Smooth muscle cell (in vitro differentiated cells): ENCODE measurements at regions not wholly inside any gene's neighbourhood (a gene's known extent, or its start where the extent isn't known, plus 50 kb on each side); places are given as distances from the start of the nearest gene placed in this dataset.

ENCODE experiments used
- DNase-seq: peaks from one replicate; lab custom pipeline; 2025; ENCODE audit not compliant: unreplicated experiment; lab: John Stamatoyannopoulos, UW
- H2AFZ ChIP-seq: fragments of 200-600 bp; sonication (generic); 2 replicates; pipeline ENCODE4 v1.6.0; 2016; ENCODE audit warnings: antibody characterized with exemption, low read depth, mild to moderate bottlenecking
- H3F3A ChIP-seq: fragments of 200-600 bp; sonication (generic); 2 replicates; pipeline ENCODE4 v1.6.0; 2017; ENCODE audit warnings: antibody characterized with exemption, low read depth
- H3K27ac ChIP-seq: fragments of 200-600 bp; sonication (generic); 2 replicates; pipeline ENCODE4 v1.5.1; 2016; ENCODE audit warnings: low read depth, mild to moderate bottlenecking
- H3K27me3 ChIP-seq: fragments of 200-600 bp; sonication (generic); 2 replicates; pipeline ENCODE4 v1.6.1; 2016; ENCODE audit warnings: low read depth, mild to moderate bottlenecking
- H3K36me3 ChIP-seq: fragments of 200-600 bp; sonication (generic); 2 replicates; pipeline ENCODE4 v1.5.1; 2016; ENCODE audit warnings: low read depth
- H3K4me1 ChIP-seq: fragments of 200-600 bp; sonication (generic); 2 replicates; pipeline ENCODE4 v1.5.1; 2016; ENCODE audit warnings: low read depth
- H3K4me2 ChIP-seq: fragments of 200-600 bp; sonication (generic); 2 replicates; pipeline ENCODE4 v1.6.0; 2016; ENCODE audit warnings: mild to moderate bottlenecking
- H3K4me3 ChIP-seq: fragments of 200-600 bp; sonication (generic); 2 replicates; pipeline ENCODE4 v1.5.1; 2016; ENCODE audit warnings: mild to moderate bottlenecking
- H3K79me2 ChIP-seq: fragments of 200-600 bp; sonication (generic); 2 replicates; pipeline ENCODE4 v1.6.0; 2016; ENCODE audit warnings: low read depth, mild to moderate bottlenecking
- H3K9ac ChIP-seq: fragments of 200-600 bp; sonication (generic); 2 replicates; pipeline ENCODE4 v1.6.0; 2016; ENCODE audit warnings: low read depth
- H3K9me3 ChIP-seq: fragments of 200-600 bp; sonication (generic); replicated peaks from 2 replicates; pipeline ENCODE4 v1.5.1; 2016; ENCODE audit warnings: low read depth
- H4K20me1 ChIP-seq: fragments of 200-600 bp; sonication (generic); 2 replicates; pipeline ENCODE4 v1.6.0; 2016; ENCODE audit warnings: low read depth
- WGBS: methylation state at CpG from one replicate; pipeline ENCODE4 v1.1.7; 2016; ENCODE audit warnings: low lambda C conversion rate; 5-methylcytosine and 5-hydroxymethylcytosine counted together
- TF ChIP-seq, protein P1 (sequence below): fragments of 200-600 bp; sonication (generic); IDR thresholded peaks from 2 replicates; pipeline ENCODE4 v1.5.1; 2017; ENCODE audit warnings: borderline replicate concordance, mild to moderate bottlenecking, antibody characterized with exemption; ENCODE audit not compliant: insufficient read depth, poor library complexity, severe bottlenecking

DNA sequence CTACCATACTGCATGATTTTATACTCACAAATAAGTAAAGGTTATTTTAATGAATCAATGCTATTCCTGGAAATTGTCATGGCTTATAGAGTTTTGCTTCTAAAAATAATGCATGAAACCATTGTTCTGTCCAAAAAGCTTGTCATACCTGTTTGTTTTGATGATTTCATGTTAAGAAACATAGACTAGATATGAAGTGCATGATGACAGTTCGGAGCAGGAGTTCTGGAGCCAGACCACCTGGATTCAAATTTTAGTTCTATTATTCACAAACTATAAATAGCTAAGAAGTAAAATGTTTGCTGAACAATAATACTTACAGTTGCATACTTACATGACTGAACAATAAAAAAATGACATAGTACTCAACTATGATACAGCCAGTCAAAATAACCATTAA is 107.0 kb upstream of the AKR1E2 start:
- Histone ChIP-seq H3K4me2 (no peak overlapping the region), H3K27ac (peak overlapping the region; percentile 53)

DNA sequence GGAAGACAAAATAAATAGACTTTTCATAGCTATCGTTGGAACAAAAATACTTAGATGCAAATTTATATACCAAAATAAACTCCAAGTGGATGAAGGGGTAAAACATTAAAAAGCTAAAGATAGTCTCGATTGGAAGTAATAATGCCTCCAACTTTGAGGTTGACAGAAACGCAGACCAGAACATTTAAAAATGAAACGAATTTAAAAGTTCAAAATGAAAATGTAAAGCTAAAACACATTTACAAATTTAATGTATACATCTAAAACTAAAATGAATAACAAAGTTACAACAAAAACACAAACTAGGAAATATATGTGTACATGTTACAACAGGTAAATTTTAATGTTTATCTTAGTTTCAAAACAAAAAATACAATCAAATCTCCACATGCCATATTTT is 107.5 kb upstream of the AKR1E2 start:
- H3K36me3 ChIP-seq, result no peaks in the 10 kb centered on the region
- no peak overlapping the region for H3K4me2 ChIP-seq
- H3K4me3 ChIP-seq, result no peak overlapping the region
- H3K79me2 ChIP-seq, result no peaks in the 10 kb centered on the region
- H3K9me3 ChIP-seq, result no peaks in the 10 kb centered on the region
- no peaks in the 10 kb centered on the region for H3K27me3 ChIP-seq
- no peak overlapping the region for H3K9ac ChIP-seq
- whole genome bisulfite sequencing, result 88% methylated on average over 4 of the region's 4 CpGs
- TF ChIP-seq, protein P1, sequence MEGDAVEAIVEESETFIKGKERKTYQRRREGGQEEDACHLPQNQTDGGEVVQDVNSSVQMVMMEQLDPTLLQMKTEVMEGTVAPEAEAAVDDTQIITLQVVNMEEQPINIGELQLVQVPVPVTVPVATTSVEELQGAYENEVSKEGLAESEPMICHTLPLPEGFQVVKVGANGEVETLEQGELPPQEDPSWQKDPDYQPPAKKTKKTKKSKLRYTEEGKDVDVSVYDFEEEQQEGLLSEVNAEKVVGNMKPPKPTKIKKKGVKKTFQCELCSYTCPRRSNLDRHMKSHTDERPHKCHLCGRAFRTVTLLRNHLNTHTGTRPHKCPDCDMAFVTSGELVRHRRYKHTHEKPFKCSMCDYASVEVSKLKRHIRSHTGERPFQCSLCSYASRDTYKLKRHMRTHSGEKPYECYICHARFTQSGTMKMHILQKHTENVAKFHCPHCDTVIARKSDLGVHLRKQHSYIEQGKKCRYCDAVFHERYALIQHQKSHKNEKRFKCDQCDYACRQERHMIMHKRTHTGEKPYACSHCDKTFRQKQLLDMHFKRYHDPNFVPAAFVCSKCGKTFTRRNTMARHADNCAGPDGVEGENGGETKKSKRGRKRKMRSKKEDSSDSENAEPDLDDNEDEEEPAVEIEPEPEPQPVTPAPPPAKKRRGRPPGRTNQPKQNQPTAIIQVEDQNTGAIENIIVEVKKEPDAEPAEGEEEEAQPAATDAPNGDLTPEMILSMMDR, result no peak
- no peaks in the 10 kb centered on the region for H3K4me1 ChIP-seq
- H4K20me1 ChIP-seq, result no peaks in the 10 kb centered on the region
- no peak for DNase-seq
- no peaks in the 10 kb centered on the region for H3F3A ChIP-seq
- peak overlapping the region; percentile 53 for H3K27ac ChIP-seq
- no peak overlapping the region for H2AFZ ChIP-seq

More for the DNA sequence above, 107.0 kb upstream of the AKR1E2 start:
- TF ChIP-seq, protein P1, result no peak
- Histone ChIP-seq H3K27me3 (no peaks in the 10 kb centered on the region), H3K4me1 (no peaks in the 10 kb centered on the region), H3K36me3 (no peaks in the 10 kb centered on the region), H3F3A (no peaks in the 10 kb centered on the region), H3K4me3 (no peak overlapping the region), H3K9ac (no peak overlapping the region), H3K9me3 (no peaks in the 10 kb centered on the region), H3K79me2 (no peaks in the 10 kb centered on the region), H4K20me1 (no peaks in the 10 kb centered on the region), H2AFZ (no peak overlapping the region)
- 92% methylated on average over 1 of the region's 1 CpG for WGBS
- no peak for DNase-seq

DNA sequence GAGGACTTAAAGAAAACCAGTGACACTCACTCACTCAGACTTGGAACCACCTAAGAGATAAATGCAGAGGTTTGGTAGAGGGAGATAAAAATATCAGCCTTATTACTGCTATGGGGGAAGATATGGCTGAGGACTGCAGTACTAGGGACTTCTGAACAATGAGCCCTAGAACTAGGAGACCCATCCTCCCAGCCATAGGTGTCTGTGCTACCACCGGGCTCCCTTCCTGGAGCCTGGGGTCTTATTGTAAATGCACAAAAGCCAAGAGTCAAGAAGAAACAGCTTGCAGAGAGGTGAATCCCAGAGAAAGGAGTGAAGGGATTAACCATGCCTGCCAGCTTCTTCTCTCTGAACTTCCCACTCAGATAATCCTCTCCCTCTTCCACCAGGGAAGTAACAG is 108.3 kb upstream of the AKR1E2 start:
- Histone ChIP-seq H3F3A (no peaks in the 10 kb centered on the region), H3K4me1 (no peaks in the 10 kb centered on the region), H3K27me3 (no peaks in the 10 kb centered on the region), H2AFZ (no peak overlapping the region), H3K9me3 (no peaks in the 10 kb centered on the region), H3K4me2 (no peak overlapping the region), H3K36me3 (no peaks in the 10 kb centered on the region), H3K4me3 (no peak overlapping the region), H3K27ac (no peak overlapping the region), H3K79me2 (no peaks in the 10 kb centered on the region), H3K9ac (no peak overlapping the region), H4K20me1 (no peaks in the 10 kb centered on the region)
- WGBS, result 84% methylated on average over 1 of the region's 1 CpG
- no peak for DNase-seq
- TF ChIP-seq, protein P1, result no peak

DNA sequence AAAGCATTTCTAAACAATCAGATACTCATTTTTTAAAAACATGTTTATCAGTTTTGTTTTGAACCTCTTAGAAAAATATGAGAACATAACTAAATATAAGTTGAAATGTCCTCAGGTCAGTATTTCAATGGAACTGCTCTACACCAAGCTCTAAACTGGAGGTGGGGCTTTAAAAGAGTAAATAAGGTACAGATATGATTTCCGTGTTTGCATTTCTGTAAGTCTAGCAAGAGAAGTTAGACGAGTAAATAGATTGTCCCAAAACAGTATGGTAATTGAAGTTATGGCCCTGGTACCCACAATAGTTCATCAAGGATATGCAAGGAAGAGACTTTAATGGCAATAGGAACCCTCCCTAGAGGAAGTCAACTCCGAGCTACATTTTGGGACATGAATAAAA is 115.1 kb upstream of the AKR1E2 start:
- Histone ChIP-seq H3K9me3 (no peaks in the 10 kb centered on the region), H3K4me2 (no peak overlapping the region), H3K9ac (no peak overlapping the region), H4K20me1 (no peaks in the 10 kb centered on the region), H3K36me3 (no peaks in the 10 kb centered on the region), H3F3A (no peaks in the 10 kb centered on the region), H3K79me2 (no peaks in the 10 kb centered on the region), H3K27ac (no peak overlapping the region), H3K4me3 (no peak overlapping the region), H2AFZ (no peak overlapping the region), H3K27me3 (no peaks in the 10 kb centered on the region), H3K4me1 (no peaks in the 10 kb centered on the region)
- 59% methylated on average over 3 of the region's 3 CpGs for WGBS
- TF ChIP-seq, protein P1, result no peak
- no peak for DNase-seq
